ENCODE measurements at regions not wholly inside any gene's neighbourhood (a gene's known extent, or its start where the extent isn't known, plus 50 kb on each side); places are given as distances from the start of the nearest gene placed in this dataset.

GRCh38 chr2:198499539-198499938 lies 695.1 kb downstream of the PLCL1 start:
- TF ChIP-seq CTCF (IDR thresholded peaks at IDR 0.05; ENCODE audit: low read length) (no peak), EZH2 (optimal IDR thresholded peaks at IDR 0.05; ENCODE audit: low read depth, low read length) (no peak), EZH2phosphoT487 (IDR thresholded peaks at IDR 0.05; ENCODE audit: low read length) (no peak)
